IgD-negative memory B cell (primary cell): ENCODE measurements at regions not wholly inside any gene's neighbourhood (a gene's known extent, or its start where the extent isn't known, plus 50 kb on each side); places are given as distances from the start of the nearest gene placed in this dataset.

Experiments
- H3K27ac Mint-ChIP-seq, 3 donors: one replicate each; pipeline ENCODE4 v1.8.0; 2020 to 2022; ENCODE audit warnings: mild to moderate bottlenecking in 3 of 3, mixed read lengths in 3 of 3, moderate library complexity in 1 of 3
- H3K27me3 Mint-ChIP-seq: one replicate; pipeline ENCODE4 v1.8.0; 2021; ENCODE audit warnings: mixed read lengths
- H3K36me3 Mint-ChIP-seq: one replicate; pipeline ENCODE4 v1.8.0; 2020; ENCODE audit warnings: mild to moderate bottlenecking, mixed read lengths
- H3K4me1 Mint-ChIP-seq, 3 donors: one replicate each; pipeline ENCODE4 v1.8.0; 2020 to 2022; ENCODE audit warnings: mixed read lengths in 3 of 3, mild to moderate bottlenecking in 1 of 3
- H3K4me3 Mint-ChIP-seq, 4 donors: one replicate each; pipeline ENCODE4 v1.8.0; 2020 to 2022; ENCODE audit warnings: mild to moderate bottlenecking in 4 of 4, mixed read lengths in 4 of 4, moderate library complexity in 3 of 4
- H3K9me3 Mint-ChIP-seq, 3 donors: one replicate each; pipeline ENCODE4 v1.8.0; 2020 to 2021; ENCODE audit warnings: mixed read lengths in 3 of 3, mild to moderate bottlenecking in 1 of 3

GRCh38 chr3:74527566-74527965, 86.9 kb downstream of the CNTN3 start:
- peaks cover 2% of the 10 kb centered on the region for H3K36me3 Mint-ChIP-seq
- no peaks in the 10 kb centered on the region for H3K4me1 Mint-ChIP-seq
- H3K4me3 Mint-ChIP-seq: no peak overlapping the region
- H3K9me3 Mint-ChIP-seq: peaks cover 5 to 20% (median 8%) of the 10 kb centered on the region in 3 donors
- no peak overlapping the region for H3K27ac Mint-ChIP-seq
- no peaks in the 10 kb centered on the region for H3K27me3 Mint-ChIP-seq

- Mint-ChIP-seq H3K36me3 (no peaks in the 10 kb centered on the region), H3K9me3 (peaks cover 0 to 7% (median 2%) of the 10 kb centered on the region in 3 donors), H3K27ac (no peak overlapping the region), H3K27me3 (no peaks in the 10 kb centered on the region), H3K4me1 (no peaks in the 10 kb centered on the region), H3K4me3 (no peak overlapping the region)
Measured at GRCh38 chr3:74523811-74524210, 90.6 kb downstream of the CNTN3 start.

- Mint-ChIP-seq H3K4me3 (no peak overlapping the region), H3K27me3 (no peaks in the 10 kb centered on the region), H3K9me3 (peaks cover 2 to 15% (median 2%) of the 10 kb centered on the region in 3 donors), H3K36me3 (peaks cover 1% of the 10 kb centered on the region), H3K27ac (no peak overlapping the region), H3K4me1 (no peaks in the 10 kb centered on the region)
Measured at GRCh38 chr3:74520895-74521294, 93.6 kb downstream of the CNTN3 start.

GRCh38 chr3:74518610-74519009, 95.8 kb downstream of the CNTN3 start:
- Mint-ChIP-seq H3K36me3 (peaks cover 1% of the 10 kb centered on the region), H3K27me3 (no peaks in the 10 kb centered on the region), H3K27ac (no peak overlapping the region), H3K4me1 (no peaks in the 10 kb centered on the region), H3K4me3 (no peak overlapping the region), H3K9me3 (peaks cover 2 to 11% (median 2%) of the 10 kb centered on the region in 3 donors)

- Mint-ChIP-seq H3K27ac (no peak overlapping the region), H3K27me3 (no peaks in the 10 kb centered on the region), H3K9me3 (peaks cover 2 to 11% (median 2%) of the 10 kb centered on the region in 3 donors), H3K4me1 (no peaks in the 10 kb centered on the region), H3K4me3 (no peak overlapping the region), H3K36me3 (peaks cover 1% of the 10 kb centered on the region)
Measured at GRCh38 chr3:74516019-74516418, 98.4 kb downstream of the CNTN3 start.

GRCh38 chr3:74515451-74515850, 99.0 kb downstream of the CNTN3 start:
- H3K4me1 Mint-ChIP-seq: no peaks in the 10 kb centered on the region
- H3K36me3 Mint-ChIP-seq: peaks cover 1% of the 10 kb centered on the region
- peaks cover 2 to 11% (median 2%) of the 10 kb centered on the region in 3 donors for H3K9me3 Mint-ChIP-seq
- H3K4me3 Mint-ChIP-seq: no peak overlapping the region
- H3K27ac Mint-ChIP-seq: no peak overlapping the region
- H3K27me3 Mint-ChIP-seq: no peaks in the 10 kb centered on the region

GRCh38 chr3:74511078-74511477, 103.4 kb downstream of the CNTN3 start:
- Mint-ChIP-seq H3K9me3 (peaks cover 5% of the 10 kb centered on the region in 3 donors), H3K27ac (no peak overlapping the region), H3K4me1 (no peaks in the 10 kb centered on the region), H3K36me3 (no peaks in the 10 kb centered on the region), H3K27me3 (no peaks in the 10 kb centered on the region), H3K4me3 (no peak overlapping the region)

GRCh38 chr3:74510261-74510818, 104.1 kb downstream of the CNTN3 start:
- no peak overlapping the region for H3K4me3 Mint-ChIP-seq
- no peak overlapping the region for H3K27ac Mint-ChIP-seq
- H3K9me3 Mint-ChIP-seq: peaks cover 0 to 5% (median 4%) of the 10 kb centered on the region in 3 donors
- no peaks in the 10 kb centered on the region for H3K4me1 Mint-ChIP-seq
- no peaks in the 10 kb centered on the region for H3K27me3 Mint-ChIP-seq
- H3K36me3 Mint-ChIP-seq: no peaks in the 10 kb centered on the region

GRCh38 chr3:74507691-74508090, 106.8 kb downstream of the CNTN3 start:
- H3K27me3 Mint-ChIP-seq: no peaks in the 10 kb centered on the region
- H3K9me3 Mint-ChIP-seq: peaks cover 1 to 11% (median 8%) of the 10 kb centered on the region in 3 donors
- H3K36me3 Mint-ChIP-seq: no peaks in the 10 kb centered on the region
- no peak overlapping the region for H3K27ac Mint-ChIP-seq
- H3K4me1 Mint-ChIP-seq: no peaks in the 10 kb centered on the region
- no peak overlapping the region for H3K4me3 Mint-ChIP-seq

- Mint-ChIP-seq H3K36me3 (no peaks in the 10 kb centered on the region), H3K27ac (no peak overlapping the region), H3K4me3 (no peak overlapping the region), H3K27me3 (no peaks in the 10 kb centered on the region), H3K4me1 (no peaks in the 10 kb centered on the region), H3K9me3 (peaks cover 4 to 11% (median 8%) of the 10 kb centered on the region in 3 donors)
Measured at GRCh38 chr3:74506246-74506645, 108.2 kb downstream of the CNTN3 start.

- H3K9me3 Mint-ChIP-seq: peaks cover 4 to 6% (median 6%) of the 10 kb centered on the region in 3 donors
- no peak overlapping the region for H3K4me3 Mint-ChIP-seq
- H3K4me1 Mint-ChIP-seq: no peaks in the 10 kb centered on the region
- H3K27ac Mint-ChIP-seq: no peak overlapping the region
- no peaks in the 10 kb centered on the region for H3K36me3 Mint-ChIP-seq
- no peaks in the 10 kb centered on the region for H3K27me3 Mint-ChIP-seq
Measured at GRCh38 chr3:74501007-74501406, 113.5 kb downstream of the CNTN3 start.

- no peak overlapping the region for H3K4me3 Mint-ChIP-seq
- no peaks in the 10 kb centered on the region for H3K27me3 Mint-ChIP-seq
- no peaks in the 10 kb centered on the region for H3K36me3 Mint-ChIP-seq
- H3K27ac Mint-ChIP-seq: no peak overlapping the region
- H3K9me3 Mint-ChIP-seq: peaks cover 4 to 6% (median 6%) of the 10 kb centered on the region in 3 donors
- no peaks in the 10 kb centered on the region for H3K4me1 Mint-ChIP-seq
Measured at GRCh38 chr3:74500257-74500656, 114.2 kb downstream of the CNTN3 start.

GRCh38 chr3:74491874-74492273, 122.6 kb downstream of the CNTN3 start:
- H3K4me1 Mint-ChIP-seq: no peaks in the 10 kb centered on the region
- no peak overlapping the region for H3K4me3 Mint-ChIP-seq
- no peaks in the 10 kb centered on the region for H3K36me3 Mint-ChIP-seq
- H3K27ac Mint-ChIP-seq: no peak overlapping the region
- H3K27me3 Mint-ChIP-seq: no peaks in the 10 kb centered on the region
- peaks cover 4 to 10% (median 4%) of the 10 kb centered on the region in 3 donors for H3K9me3 Mint-ChIP-seq

GRCh38 chr3:74489050-74489792, 125.2 kb downstream of the CNTN3 start:
- Mint-ChIP-seq H3K27me3 (no peaks in the 10 kb centered on the region), H3K36me3 (no peaks in the 10 kb centered on the region), H3K27ac (no peak overlapping the region), H3K4me3 (no peak overlapping the region), H3K4me1 (no peaks in the 10 kb centered on the region), H3K9me3 (peaks cover 0 to 8% (median 7%) of the 10 kb centered on the region in 3 donors)

GRCh38 chr3:74479915-74480314, 134.5 kb downstream of the CNTN3 start:
- Mint-ChIP-seq H3K36me3 (no peaks in the 10 kb centered on the region), H3K4me1 (no peaks in the 10 kb centered on the region), H3K27ac (no peak overlapping the region), H3K27me3 (no peaks in the 10 kb centered on the region), H3K9me3 (peaks cover 2 to 10% (median 4%) of the 10 kb centered on the region in 3 donors), H3K4me3 (no peak overlapping the region)

GRCh38 chr3:74470313-74470712, 144.1 kb downstream of the CNTN3 start:
- Mint-ChIP-seq H3K27ac (no peak overlapping the region), H3K27me3 (no peaks in the 10 kb centered on the region), H3K9me3 (peaks cover 5 to 19% (median 9%) of the 10 kb centered on the region in 3 donors), H3K36me3 (no peaks in the 10 kb centered on the region), H3K4me1 (peaks cover 0 to 1% (median 0%) of the 10 kb centered on the region in 3 donors), H3K4me3 (no peak overlapping the region)
